ENCODE measurements at regions not wholly inside any gene's neighbourhood (a gene's known extent, or its start where the extent isn't known, plus 50 kb on each side); places are given as distances from the start of the nearest gene placed in this dataset.
A peak's percentile ranks its signal among the peaks of the same experiment; 100 is the strongest.
"Not testable (repeated sequence)": the region's sequence is repeated elsewhere in the genome, so short reads cannot be mapped to it uniquely, and the experiment has no call there.

GRCh38 chr1:61028136-61028535 is 54.2 kb upstream of the NFIA start:
- DNase-seq: no peak
- H3K36me3 Mint-ChIP-seq: no peaks in the 10 kb centered on the region
- no peaks in the 10 kb centered on the region for H3K9me3 Mint-ChIP-seq
- ATAC-seq (replicated peaks): no peak
- no peak overlapping the region for H3K4me3 Mint-ChIP-seq
- no peak overlapping the region for H3K27ac Mint-ChIP-seq
- H3K4me1 Mint-ChIP-seq: no peaks in the 10 kb centered on the region
- peaks cover 0 to 5% of the 10 kb centered on the region in 2 donors for H3K27me3 Mint-ChIP-seq

- H3K27ac Mint-ChIP-seq; H3K4me3 Mint-ChIP-seq; H3K36me3 Mint-ChIP-seq; H3K27me3 Mint-ChIP-seq; H3K4me1 Mint-ChIP-seq; ATAC-seq (replicated peaks); DNase-seq; H3K9me3 Mint-ChIP-seq: not testable (repeated sequence)
These were observed 64.3 kb upstream of the NFIA start for GRCh38 chr1:61018068-61018467.

DNA sequence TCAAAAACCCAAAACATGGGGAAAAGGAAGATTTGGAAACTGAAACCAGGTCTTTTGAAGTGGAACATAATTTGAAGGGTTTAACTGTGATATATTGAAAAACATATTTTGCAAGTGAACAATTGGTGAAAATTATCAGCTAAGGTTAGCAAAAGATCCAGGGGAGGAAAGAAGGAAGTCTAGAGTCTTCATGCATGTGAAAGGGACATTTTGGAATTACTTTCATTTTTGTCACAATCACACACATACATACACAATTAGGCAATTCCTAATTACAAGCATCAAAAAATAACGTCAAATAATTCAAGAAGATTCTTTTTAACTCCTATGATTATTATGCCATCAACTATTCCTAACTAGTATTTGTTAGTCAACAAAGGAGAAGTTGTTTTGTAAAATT is 64.7 kb upstream of the NFIA start:
- DNase-seq (no peak), ATAC-seq (replicated peaks) (no peak)
- no peaks in the 10 kb centered on the region for H3K36me3 Mint-ChIP-seq
- no peaks in the 10 kb centered on the region for H3K9me3 Mint-ChIP-seq
- H3K4me3 Mint-ChIP-seq: no peak overlapping the region
- peaks cover 0 to 4% of the 10 kb centered on the region in 2 donors for H3K27me3 Mint-ChIP-seq
- H3K4me1 Mint-ChIP-seq: no peaks in the 10 kb centered on the region
- H3K27ac Mint-ChIP-seq: no peak overlapping the region

DNA sequence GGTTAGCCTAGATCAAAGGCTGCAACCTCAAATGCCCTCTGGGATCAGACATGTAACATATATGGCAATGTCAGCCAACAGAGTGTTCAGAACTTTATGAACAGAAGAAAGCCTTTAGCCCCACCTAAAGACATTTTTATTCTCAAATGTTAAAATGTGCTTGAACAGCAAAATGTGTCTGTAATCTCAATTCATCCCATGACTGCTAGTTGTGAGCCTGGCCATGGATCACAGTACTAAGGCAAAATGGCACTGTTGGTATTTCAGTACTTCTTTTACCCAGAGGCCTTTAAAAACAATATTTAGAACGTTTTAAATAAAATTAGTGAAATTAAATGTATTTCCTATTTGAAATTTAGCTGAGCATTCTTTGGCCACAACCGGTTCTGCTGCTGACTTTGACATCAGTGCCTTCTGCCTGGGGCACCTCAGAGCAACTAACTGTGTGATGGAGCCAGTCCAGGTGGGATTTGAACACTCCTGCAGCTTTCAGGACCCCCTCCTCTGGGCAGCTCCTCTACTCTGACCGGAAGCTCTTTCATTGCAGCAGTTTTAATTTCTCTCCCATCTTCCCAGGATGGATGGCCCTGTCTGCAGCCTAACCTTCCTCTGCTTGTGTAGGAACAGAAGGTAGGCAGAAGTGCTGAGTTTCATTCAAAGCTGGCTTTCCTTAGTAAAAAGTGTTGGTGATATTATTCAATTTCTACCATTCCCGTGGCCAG is 68.3 kb upstream of the NFIA start:
- no peaks in the 10 kb centered on the region for H3K36me3 Mint-ChIP-seq
- H3K27ac Mint-ChIP-seq: no peak overlapping the region

DNA sequence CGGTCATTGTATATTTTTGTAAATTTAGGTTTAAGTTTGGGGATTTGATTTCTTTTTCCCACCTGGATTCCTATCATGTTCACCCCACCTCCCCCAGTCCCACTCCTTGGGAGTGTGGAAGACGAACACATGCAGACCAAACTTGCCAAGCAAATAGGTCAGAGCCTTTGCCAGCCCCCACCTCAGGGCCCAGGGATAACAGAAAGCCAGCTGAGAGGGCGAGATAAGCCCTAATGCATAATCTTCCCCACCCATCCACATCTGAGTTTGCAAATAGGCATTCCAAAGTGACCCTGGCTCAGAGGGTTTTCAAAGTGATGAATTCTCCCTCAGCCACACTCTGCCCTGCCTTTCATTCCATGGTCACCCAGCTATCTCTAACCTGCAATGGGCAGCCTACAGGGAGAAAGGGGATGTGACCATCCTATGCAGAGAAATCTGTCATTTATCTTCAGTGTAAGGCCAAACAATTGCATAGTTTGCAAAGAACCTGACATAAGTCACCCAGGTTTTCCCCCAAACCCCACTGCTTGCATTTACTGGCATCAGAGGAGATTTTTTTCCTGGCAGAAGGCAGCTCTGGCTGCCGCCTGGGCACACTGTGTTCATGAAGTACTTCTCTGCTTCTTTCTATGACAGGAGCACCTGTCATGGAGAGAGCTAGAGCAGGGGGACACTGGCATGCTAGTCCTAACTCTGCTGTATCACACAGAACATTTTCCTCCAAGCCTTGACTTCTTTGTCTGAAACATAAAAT is 69.0 kb upstream of the NFIA start:
- Mint-ChIP-seq H3K36me3 (no peaks in the 10 kb centered on the region), H3K27ac (no peak overlapping the region), H3K9me3 (no peaks in the 10 kb centered on the region), H3K4me1 (no peaks in the 10 kb centered on the region), H3K4me3 (no peak overlapping the region), H3K27me3 (no peaks in the 10 kb centered on the region)
- DNase-seq: no peak
- ATAC-seq (replicated peaks): no peak

More for the DNA sequence above, 68.3 kb upstream of the NFIA start:
- no peak for DNase-seq
- no peaks in the 10 kb centered on the region for H3K27me3 Mint-ChIP-seq
- H3K9me3 Mint-ChIP-seq: no peaks in the 10 kb centered on the region
- H3K4me1 Mint-ChIP-seq: no peaks in the 10 kb centered on the region
- no peak for ATAC-seq (replicated peaks)
- no peak overlapping the region for H3K4me3 Mint-ChIP-seq

GRCh38 chr1:61012341-61012761 is 70.0 kb upstream of the NFIA start:
- no peak for DNase-seq
- H3K27me3 Mint-ChIP-seq: peaks cover 0 to 4% of the 10 kb centered on the region in 2 donors
- H3K4me3 Mint-ChIP-seq: no peak overlapping the region
- ATAC-seq (replicated peaks): no peak
- no peaks in the 10 kb centered on the region for H3K9me3 Mint-ChIP-seq
- no peaks in the 10 kb centered on the region for H3K36me3 Mint-ChIP-seq
- no peaks in the 10 kb centered on the region for H3K4me1 Mint-ChIP-seq
- no peak overlapping the region for H3K27ac Mint-ChIP-seq

GRCh38 chr1:61011561-61012263 is 70.6 kb upstream of the NFIA start:
- no peaks in the 10 kb centered on the region for H3K4me1 Mint-ChIP-seq
- ATAC-seq (replicated peaks) (no peak), DNase-seq (no peak)
- no peaks in the 10 kb centered on the region for H3K36me3 Mint-ChIP-seq
- peaks cover 0 to 5% of the 10 kb centered on the region in 2 donors for H3K27me3 Mint-ChIP-seq
- H3K9me3 Mint-ChIP-seq: no peaks in the 10 kb centered on the region
- H3K27ac Mint-ChIP-seq: no peak overlapping the region
- no peak overlapping the region for H3K4me3 Mint-ChIP-seq

- H3K4me1 Mint-ChIP-seq: peaks cover 0 to 7% of the 10 kb centered on the region in 2 donors
- H3K27ac Mint-ChIP-seq: no peak overlapping the region
- H3K4me3 Mint-ChIP-seq: no peak overlapping the region
- peaks cover 0 to 11% of the 10 kb centered on the region in 2 donors for H3K27me3 Mint-ChIP-seq
- DNase-seq (no peak), ATAC-seq (replicated peaks) (no peak)
- no peaks in the 10 kb centered on the region for H3K9me3 Mint-ChIP-seq
- no peaks in the 10 kb centered on the region for H3K36me3 Mint-ChIP-seq
These were observed 74.6 kb upstream of the NFIA start for GRCh38 chr1:61007534-61008364.

- DNase-seq (no peak), ATAC-seq (replicated peaks) (no peak)
- Mint-ChIP-seq H3K36me3 (no peaks in the 10 kb centered on the region), H3K27me3 (peaks cover 0 to 11% of the 10 kb centered on the region in 2 donors), H3K27ac (no peak overlapping the region), H3K9me3 (no peaks in the 10 kb centered on the region), H3K4me3 (no peak overlapping the region), H3K4me1 (peaks cover 0 to 7% of the 10 kb centered on the region in 2 donors)
These were observed 76.5 kb upstream of the NFIA start for GRCh38 chr1:61005614-61006580.

DNA sequence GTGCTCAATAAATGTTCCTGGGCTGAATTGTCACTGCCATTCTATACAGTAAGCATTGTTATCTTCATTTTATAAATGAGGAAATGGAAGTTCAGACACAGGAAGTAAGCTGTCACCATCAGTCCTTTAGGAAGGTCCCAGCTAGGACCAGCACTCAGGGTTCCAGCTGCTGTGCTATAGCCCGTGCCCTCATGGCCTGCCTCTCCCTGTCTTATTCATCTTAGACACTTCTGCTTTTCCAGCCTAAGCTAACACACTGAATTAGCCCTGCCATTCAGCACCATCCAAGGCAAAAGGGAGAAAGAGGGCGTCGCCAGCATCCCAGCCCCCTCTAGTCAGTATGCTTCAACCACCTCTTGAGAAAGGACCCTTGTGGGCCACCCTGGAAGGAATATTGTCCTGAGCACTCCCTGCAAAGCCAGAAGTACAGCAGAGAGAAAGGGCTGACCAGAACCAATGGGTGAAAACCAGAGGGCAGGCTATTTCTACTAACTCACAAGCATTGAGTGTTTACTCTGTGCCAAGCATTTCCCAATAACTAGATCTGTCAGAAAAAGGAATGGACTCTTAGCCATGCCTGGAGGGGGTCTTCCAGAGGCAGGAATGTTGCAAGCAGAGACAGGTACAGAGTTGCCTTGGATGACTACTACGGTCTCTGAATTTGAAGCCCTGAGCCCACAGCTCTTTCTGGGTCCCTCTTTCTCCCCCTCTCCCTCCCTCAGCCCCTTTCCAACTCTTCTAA is 77.9 kb upstream of the NFIA start:
- peak; percentile 49 to 59 for ATAC-seq (replicated peaks)
- Mint-ChIP-seq H3K36me3 (no peaks in the 10 kb centered on the region), H3K9me3 (no peaks in the 10 kb centered on the region), H3K27ac (no peak overlapping the region), H3K4me1 (peaks cover 0 to 7% of the 10 kb centered on the region in 2 donors), H3K27me3 (peaks cover 0 to 11% of the 10 kb centered on the region in 2 donors), H3K4me3 (no peak overlapping the region)
- no peak for DNase-seq

- Mint-ChIP-seq H3K36me3 (no peaks in the 10 kb centered on the region), H3K27me3 (no peaks in the 10 kb centered on the region), H3K9me3 (no peaks in the 10 kb centered on the region), H3K27ac (no peak overlapping the region), H3K4me3 (no peak overlapping the region), H3K4me1 (peaks cover 0 to 7% of the 10 kb centered on the region in 2 donors)
- ATAC-seq (replicated peaks) (no peak), DNase-seq (no peak)
These were observed 82.0 kb upstream of the NFIA start for GRCh38 chr1:61000327-61000726.

GRCh38 chr1:60998786-60999185 is 83.6 kb upstream of the NFIA start:
- Mint-ChIP-seq H3K4me1 (peaks cover 0 to 3% of the 10 kb centered on the region in 2 donors), H3K9me3 (no peaks in the 10 kb centered on the region), H3K27me3 (no peaks in the 10 kb centered on the region), H3K27ac (no peak overlapping the region), H3K4me3 (no peak overlapping the region), H3K36me3 (no peaks in the 10 kb centered on the region)
- ATAC-seq (replicated peaks) (no peak), DNase-seq (no peak)

Measured in stimulated activated naive B cell treated with anti-CD40 and anti-IgM and Interleukin-4, amounts not matched to agents 10 μg/mL and 1 μg/mL and 100 μg/mL, for 72 hours (primary cell).